CD8-positive, alpha-beta memory T cell (primary cell): ENCODE measurements at regions not wholly inside any gene's neighbourhood (a gene's known extent, or its start where the extent isn't known, plus 50 kb on each side); places are given as distances from the start of the nearest gene placed in this dataset.

Experiments used
- CTCF ChIA-PET: fragments of 350-600 bp; sonication (Branson Sonifier 250); formaldehyde crosslinking; loops from one replicate; lab custom pipeline; 2021; ENCODE audit warnings: antibody characterized with exemption; lab: Charles Lee
- POLR2A ChIA-PET: fragments of 350-600 bp; sonication (Branson Sonifier 250); formaldehyde crosslinking; loops from one replicate; lab custom pipeline; 2021; ENCODE audit warnings: antibody characterized with exemption; lab: Charles Lee
- DNase-seq, 5 donors: peaks; one replicate each; pipeline versions ENCODE4 v3.0.0 to v3.0.0-alpha.2; 2020 to 2022; ENCODE audit warnings: mixed read lengths in 1 of 5
- H3K27ac ChIP-seq: one replicate; pipeline ENCODE4 v1.7.0; 2013; ENCODE audit warnings: low read depth, mild to moderate bottlenecking, low read length, moderate library complexity
- H3K27me3 ChIP-seq: 2 replicates; pipeline ENCODE4 v1.7.0; 2013; ENCODE audit warnings: low read length, mild to moderate bottlenecking; ENCODE audit not compliant: insufficient read depth, poor library complexity, severe bottlenecking
- H3K36me3 ChIP-seq: 2 replicates; pipeline ENCODE4 v1.7.0; 2013; ENCODE audit warnings: mild to moderate bottlenecking, low read length, moderate library complexity; ENCODE audit not compliant: insufficient read depth
- H3K4me1 ChIP-seq: 2 replicates; pipeline ENCODE4 v1.7.0; 2013; ENCODE audit warnings: mild to moderate bottlenecking, low read length, moderate library complexity; ENCODE audit not compliant: insufficient read depth
- H3K4me3 ChIP-seq: 2 replicates; pipeline ENCODE4 v1.7.0; 2013; ENCODE audit warnings: mild to moderate bottlenecking, low read length
- H3K9me3 ChIP-seq: 2 replicates; pipeline ENCODE4 v1.7.0; 2013; ENCODE audit warnings: mild to moderate bottlenecking, low read length
- H3K27ac Mint-ChIP-seq, 8 donors: one replicate each; pipeline ENCODE4 v1.8.0; 2020 to 2021; ENCODE audit warnings: mixed read lengths in 8 of 8, mild to moderate bottlenecking in 6 of 8, inconsistent platforms in 3 of 8, moderate library complexity in 3 of 8
- H3K27me3 Mint-ChIP-seq, 2 donors: one replicate each; pipeline ENCODE4 v1.8.0; 2020 to 2021; ENCODE audit warnings: mixed read lengths in 2 of 2, mild to moderate bottlenecking in 1 of 2, moderate library complexity in 1 of 2
- H3K36me3 Mint-ChIP-seq, 3 donors: one replicate each; pipeline ENCODE4 v1.8.0; 2020 to 2021; ENCODE audit warnings: mixed read lengths in 3 of 3, inconsistent platforms in 1 of 3, mild to moderate bottlenecking in 1 of 3
- H3K4me1 Mint-ChIP-seq, 3 donors: one replicate each; pipeline ENCODE4 v1.8.0; 2020 to 2021; ENCODE audit warnings: mixed read lengths in 3 of 3, inconsistent platforms in 1 of 3, mild to moderate bottlenecking in 1 of 3
- H3K4me3 Mint-ChIP-seq, 7 donors: one replicate each; pipeline ENCODE4 v1.8.0; 2020 to 2021; ENCODE audit warnings: mixed read lengths in 7 of 7, mild to moderate bottlenecking in 6 of 7, moderate library complexity in 4 of 7, inconsistent platforms in 2 of 7
- H3K9me3 Mint-ChIP-seq, 5 donors: one replicate each; pipeline ENCODE4 v1.8.0; 2020 to 2022; ENCODE audit warnings: mixed read lengths in 5 of 5, mild to moderate bottlenecking in 3 of 5, moderate library complexity in 2 of 5, inconsistent platforms in 1 of 5

DNA sequence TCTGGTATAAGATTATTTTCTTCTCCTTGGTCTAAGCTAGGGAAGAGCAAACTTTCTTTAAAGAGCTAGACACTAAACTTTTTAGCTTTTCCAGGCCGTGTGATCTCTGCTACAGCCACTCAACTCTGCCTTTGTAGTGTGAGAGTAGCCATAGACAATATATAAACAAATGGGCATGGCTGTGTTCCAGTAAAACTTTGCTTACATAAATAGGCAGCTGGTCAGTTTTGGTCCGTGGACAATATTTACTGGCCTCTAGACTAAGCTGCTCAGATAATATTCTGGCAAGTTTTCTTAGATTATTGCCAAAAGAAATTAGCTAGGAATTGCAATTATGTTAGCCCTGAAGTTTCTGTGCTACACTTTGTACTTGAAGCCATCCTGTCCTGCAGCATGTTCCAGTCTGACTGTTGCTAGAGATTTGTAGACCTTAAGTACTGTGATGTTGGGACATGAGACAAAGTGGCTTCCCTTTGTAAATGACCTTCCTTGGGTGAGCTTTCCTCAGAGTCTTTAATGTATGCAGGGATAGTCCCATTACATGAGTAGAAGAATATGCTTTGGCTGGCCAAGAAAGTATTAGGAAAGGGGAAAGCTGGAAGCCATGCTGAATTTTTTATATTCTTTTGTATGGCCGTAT, 126.9 kb downstream of the SOX11 start:
- Histone ChIP-seq H3K9me3 (no peaks in the 10 kb centered on the region), H3K27me3 (no peaks in the 10 kb centered on the region), H3K27ac (no peak overlapping the region), H3K36me3 (no peaks in the 10 kb centered on the region), H3K4me1 (no peaks in the 10 kb centered on the region), H3K4me3 (no peak overlapping the region)
- DNase-seq = no peak
- H3K36me3 Mint-ChIP-seq = no peaks in the 10 kb centered on the region
- peaks cover 0 to 10% (median 4%) of the 10 kb centered on the region in 5 donors for H3K9me3 Mint-ChIP-seq
- no peak overlapping the region for H3K4me3 Mint-ChIP-seq
- no peaks in the 10 kb centered on the region for H3K4me1 Mint-ChIP-seq
- H3K27ac Mint-ChIP-seq = no peak overlapping the region
- H3K27me3 Mint-ChIP-seq = no peaks in the 10 kb centered on the region
- CTCF ChIA-PET = no interaction called here
- POLR2A ChIA-PET = no interaction called here

GRCh38 chr2:5824126-5824525, 131.9 kb downstream of the SOX11 start:
- Histone ChIP-seq H3K4me1 (no peaks in the 10 kb centered on the region), H3K27me3 (no peaks in the 10 kb centered on the region), H3K36me3 (no peaks in the 10 kb centered on the region), H3K27ac (no peak overlapping the region), H3K4me3 (no peak overlapping the region), H3K9me3 (no peaks in the 10 kb centered on the region)
- no peak for DNase-seq
- H3K36me3 Mint-ChIP-seq = no peaks in the 10 kb centered on the region
- H3K27ac Mint-ChIP-seq = no peak overlapping the region
- ChIA-PET POLR2A (no interaction called here), CTCF (no interaction called here)
- H3K4me1 Mint-ChIP-seq = no peaks in the 10 kb centered on the region
- no peaks in the 10 kb centered on the region for H3K27me3 Mint-ChIP-seq
- H3K9me3 Mint-ChIP-seq = peaks cover 0 to 14% (median 4%) of the 10 kb centered on the region in 5 donors
- H3K4me3 Mint-ChIP-seq = no peak overlapping the region

GRCh38 chr2:5825686-5826085, 133.5 kb downstream of the SOX11 start:
- Histone ChIP-seq H3K9me3 (no peaks in the 10 kb centered on the region), H3K27ac (no peak overlapping the region), H3K4me3 (no peak overlapping the region), H3K36me3 (no peaks in the 10 kb centered on the region), H3K4me1 (no peaks in the 10 kb centered on the region), H3K27me3 (no peaks in the 10 kb centered on the region)
- no peak for DNase-seq
- Mint-ChIP-seq H3K27me3 (no peaks in the 10 kb centered on the region), H3K4me3 (no peak overlapping the region), H3K4me1 (no peaks in the 10 kb centered on the region), H3K9me3 (peaks cover 0 to 18% (median 4%) of the 10 kb centered on the region in 5 donors), H3K27ac (no peak overlapping the region), H3K36me3 (no peaks in the 10 kb centered on the region)
- ChIA-PET POLR2A (no interaction called here), CTCF (no interaction called here)

DNA sequence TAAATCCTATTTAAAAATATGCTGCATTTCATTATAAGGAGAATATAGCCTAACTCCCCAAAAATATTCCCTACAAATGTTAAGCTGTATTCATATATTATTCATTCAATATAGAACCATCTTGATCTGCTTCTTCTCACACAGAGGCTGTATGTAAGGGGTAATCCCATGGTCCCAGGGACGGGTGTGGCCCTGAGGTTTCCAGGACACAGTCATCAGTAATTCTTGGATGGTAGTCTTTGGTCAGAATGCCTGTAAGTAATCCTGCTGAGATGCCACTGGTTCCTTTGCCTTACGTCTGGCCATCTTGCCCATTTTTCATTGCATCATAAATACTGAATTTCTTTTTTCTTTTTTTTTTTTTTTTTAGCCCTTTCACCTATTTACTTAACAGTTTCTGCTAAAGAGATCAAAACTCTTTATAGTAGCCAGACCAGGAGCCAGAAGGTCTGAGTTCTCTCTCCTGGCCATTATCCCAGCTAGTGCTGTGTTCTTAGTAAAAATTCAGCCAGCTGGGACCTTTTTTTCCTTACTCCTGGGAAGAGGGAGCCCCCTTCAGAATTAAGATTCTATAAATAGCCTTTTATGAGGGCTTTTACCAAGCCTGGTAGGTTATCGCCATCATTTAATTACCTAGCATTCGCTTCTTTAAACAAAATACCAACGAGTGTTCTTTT, 134.9 kb downstream of the SOX11 start:
- Histone ChIP-seq H3K36me3 (no peaks in the 10 kb centered on the region), H3K27ac (no peak overlapping the region), H3K4me1 (no peaks in the 10 kb centered on the region), H3K27me3 (no peaks in the 10 kb centered on the region), H3K4me3 (no peak overlapping the region), H3K9me3 (no peaks in the 10 kb centered on the region)
- CTCF ChIA-PET = no interaction called here
- POLR2A ChIA-PET = no interaction called here
- no peaks in the 10 kb centered on the region for H3K36me3 Mint-ChIP-seq
- no peak overlapping the region for H3K4me3 Mint-ChIP-seq
- H3K27ac Mint-ChIP-seq = no peak overlapping the region
- no peaks in the 10 kb centered on the region for H3K27me3 Mint-ChIP-seq
- H3K9me3 Mint-ChIP-seq = peaks cover 0 to 18% (median 7%) of the 10 kb centered on the region in 5 donors
- H3K4me1 Mint-ChIP-seq = no peaks in the 10 kb centered on the region
- DNase-seq = no peak

DNA sequence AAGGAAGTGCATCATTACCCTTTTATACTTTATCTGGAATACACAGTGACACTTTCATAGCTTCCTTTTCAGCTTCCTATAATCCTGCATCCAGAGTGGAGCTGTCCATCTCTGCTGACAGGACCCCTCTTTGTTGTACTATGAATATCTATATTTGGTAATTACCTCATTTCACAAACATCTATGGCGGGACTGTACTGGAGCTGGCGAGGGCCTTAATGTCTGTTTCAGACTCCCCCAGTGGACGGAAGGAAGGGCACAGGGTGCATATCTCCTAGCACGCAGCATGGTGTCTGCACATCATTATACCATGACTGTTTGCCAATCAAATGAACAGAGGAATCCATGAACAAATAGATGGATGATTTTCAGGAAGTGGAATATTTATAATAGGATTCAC, 142.3 kb downstream of the SOX11 start:
- no peak overlapping the region for H3K27ac ChIP-seq
- no peaks in the 10 kb centered on the region for H3K27me3 ChIP-seq
- no peaks in the 10 kb centered on the region for H3K36me3 ChIP-seq
- H3K4me3 ChIP-seq = no peak overlapping the region
- no peaks in the 10 kb centered on the region for H3K9me3 ChIP-seq
- no peak overlapping the region for H3K4me3 Mint-ChIP-seq
- H3K9me3 Mint-ChIP-seq = peaks cover 0 to 8% (median 6%) of the 10 kb centered on the region in 5 donors
- ChIA-PET POLR2A (no interaction called here), CTCF (no interaction called here)
- no peak overlapping the region for H3K27ac Mint-ChIP-seq
- H3K36me3 Mint-ChIP-seq = no peaks in the 10 kb centered on the region
- no peaks in the 10 kb centered on the region for H3K4me1 Mint-ChIP-seq
- H3K27me3 Mint-ChIP-seq = no peaks in the 10 kb centered on the region
- H3K4me1 ChIP-seq = no peaks in the 10 kb centered on the region
- no peak for DNase-seq

GRCh38 chr2:5839550-5839949, 147.4 kb downstream of the SOX11 start:
- Mint-ChIP-seq H3K4me3 (no peak overlapping the region), H3K27me3 (peaks cover 0 to 2% of the 10 kb centered on the region in 2 donors), H3K27ac (no peak overlapping the region), H3K4me1 (no peaks in the 10 kb centered on the region), H3K36me3 (no peaks in the 10 kb centered on the region), H3K9me3 (peaks cover 0 to 12% (median 5%) of the 10 kb centered on the region in 5 donors)
- DNase-seq = no peak
- Histone ChIP-seq H3K4me1 (no peaks in the 10 kb centered on the region), H3K27ac (no peak overlapping the region), H3K9me3 (no peaks in the 10 kb centered on the region), H3K27me3 (no peaks in the 10 kb centered on the region), H3K4me3 (no peak overlapping the region), H3K36me3 (no peaks in the 10 kb centered on the region)
- CTCF ChIA-PET = no interaction called here
- POLR2A ChIA-PET = no interaction called here

- no peaks in the 10 kb centered on the region for H3K4me1 ChIP-seq
- H3K27ac ChIP-seq = no peak overlapping the region
- no peaks in the 10 kb centered on the region for H3K36me3 ChIP-seq
- Mint-ChIP-seq H3K27me3 (peaks cover 0 to 2% of the 10 kb centered on the region in 2 donors), H3K36me3 (no peaks in the 10 kb centered on the region), H3K9me3 (peaks cover 0 to 12% (median 5%) of the 10 kb centered on the region in 5 donors), H3K4me1 (no peaks in the 10 kb centered on the region), H3K4me3 (no peak overlapping the region), H3K27ac (no peak overlapping the region)
- no peak for DNase-seq
- no peak overlapping the region for H3K4me3 ChIP-seq
- H3K27me3 ChIP-seq = no peaks in the 10 kb centered on the region
- H3K9me3 ChIP-seq = no peaks in the 10 kb centered on the region
- CTCF ChIA-PET = no interaction called here
- POLR2A ChIA-PET = no interaction called here
These were observed 148.9 kb downstream of the SOX11 start for GRCh38 chr2:5841126-5841525.

DNA sequence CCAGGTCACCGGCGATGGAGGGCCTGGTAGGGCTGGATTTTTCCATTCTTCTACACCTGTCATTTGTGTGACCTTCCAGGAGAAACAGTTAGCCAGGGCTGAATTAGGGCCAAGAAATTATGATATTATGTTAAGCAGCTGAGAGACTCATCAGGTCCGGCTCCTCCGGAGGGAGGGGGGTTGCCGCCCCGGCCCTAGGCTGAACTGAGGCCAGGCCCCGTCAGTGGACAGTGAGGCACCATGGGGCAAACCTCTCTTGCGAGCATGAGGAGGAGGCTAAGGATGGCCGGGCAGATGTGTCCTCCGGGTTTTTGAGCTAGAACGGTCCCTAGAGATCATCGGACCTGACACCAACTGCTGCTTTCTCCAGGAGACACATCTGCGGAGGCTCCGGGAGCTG, 150.1 kb downstream of the SOX11 start:
- ChIA-PET POLR2A (no interaction called here), CTCF (no interaction called here)
- Histone ChIP-seq H3K4me3 (no peak overlapping the region), H3K27ac (no peak overlapping the region), H3K36me3 (no peaks in the 10 kb centered on the region), H3K9me3 (no peaks in the 10 kb centered on the region), H3K4me1 (no peaks in the 10 kb centered on the region), H3K27me3 (no peaks in the 10 kb centered on the region)
- no peak overlapping the region for H3K4me3 Mint-ChIP-seq
- no peaks in the 10 kb centered on the region for H3K36me3 Mint-ChIP-seq
- H3K9me3 Mint-ChIP-seq = peaks cover 0 to 12% (median 4%) of the 10 kb centered on the region in 5 donors
- DNase-seq = no peak
- H3K27me3 Mint-ChIP-seq = peaks cover 0 to 2% of the 10 kb centered on the region in 2 donors
- H3K27ac Mint-ChIP-seq = no peak overlapping the region
- H3K4me1 Mint-ChIP-seq = no peaks in the 10 kb centered on the region
